Nephron progenitor cell (in vitro differentiated cells): ENCODE measurements at regions not wholly inside any gene's neighbourhood (a gene's known extent, or its start where the extent isn't known, plus 50 kb on each side); places are given as distances from the start of the nearest gene placed in this dataset.

Experiments
- DNase-seq: peaks from one replicate; pipeline ENCODE4 v3.0.0; 2021
- H3K27ac Mint-ChIP-seq: 2 replicates; pipeline ENCODE4 v1.8.0; 2021; ENCODE audit warnings: mild to moderate bottlenecking, moderate library complexity, mixed read lengths
- H3K27me3 Mint-ChIP-seq: 2 replicates; pipeline ENCODE4 v1.8.0; 2021; ENCODE audit warnings: mild to moderate bottlenecking, low read depth, mixed read lengths; ENCODE audit not compliant: poor library complexity
- H3K36me3 Mint-ChIP-seq: 2 replicates; pipeline ENCODE4 v1.8.0; 2021; ENCODE audit warnings: low read depth, mixed read lengths
- H3K4me1 Mint-ChIP-seq: 2 replicates; pipeline ENCODE4 v1.8.0; 2021; ENCODE audit warnings: mixed read lengths
- H3K4me3 Mint-ChIP-seq: 2 replicates; pipeline ENCODE4 v1.8.0; 2021; ENCODE audit warnings: mild to moderate bottlenecking, moderate library complexity, mixed read lengths
- H3K9me3 Mint-ChIP-seq: 2 replicates; pipeline ENCODE4 v1.8.0; 2021; ENCODE audit warnings: mild to moderate bottlenecking, moderate library complexity, mixed read lengths
- CTCF ChIP-seq: fragments of 200-600 bp; sonication (generic); IDR thresholded peaks from 2 replicates; pipeline ENCODE4 v1.5.0; 2021; ENCODE audit warnings: antibody characterized with exemption

GRCh38 chr7:33753881-33754525 lies 151.3 kb upstream of the BMPER start:
- Mint-ChIP-seq H3K27ac (peak overlapping the region; percentile 82), H3K36me3 (peaks cover 4% of the 10 kb centered on the region), H3K27me3 (peaks cover 7% of the 10 kb centered on the region), H3K9me3 (peaks cover 3% of the 10 kb centered on the region), H3K4me3 (no peak overlapping the region), H3K4me1 (peaks cover 56% of the 10 kb centered on the region)
- no peak for TF ChIP-seq CTCF
- no peak for DNase-seq

- no peak for DNase-seq
- Mint-ChIP-seq H3K36me3 (peaks cover 4% of the 10 kb centered on the region), H3K27ac (peak overlapping the region; percentile 94), H3K9me3 (no peaks in the 10 kb centered on the region), H3K27me3 (peaks cover 3% of the 10 kb centered on the region), H3K4me3 (no peak overlapping the region), H3K4me1 (peaks cover 65% of the 10 kb centered on the region)
- no peak for TF ChIP-seq CTCF
Observed at GRCh38 chr7:33754933-33755928, 150.1 kb upstream of the BMPER start.

- no peak overlapping the region for H3K4me3 Mint-ChIP-seq
- peaks cover 4% of the 10 kb centered on the region for H3K36me3 Mint-ChIP-seq
- TF ChIP-seq CTCF, result no peak
- H3K27me3 Mint-ChIP-seq, result peaks cover 3% of the 10 kb centered on the region
- H3K4me1 Mint-ChIP-seq, result peaks cover 68% of the 10 kb centered on the region
- no peak for DNase-seq
- H3K9me3 Mint-ChIP-seq, result no peaks in the 10 kb centered on the region
- peak overlapping the region; percentile 49 for H3K27ac Mint-ChIP-seq
Observed at GRCh38 chr7:33757050-33757449, 148.3 kb upstream of the BMPER start.

GRCh38 chr7:33757563-33758165 lies 147.7 kb upstream of the BMPER start:
- H3K27ac Mint-ChIP-seq, result no peak overlapping the region
- peaks cover 3% of the 10 kb centered on the region for H3K27me3 Mint-ChIP-seq
- TF ChIP-seq CTCF, result peak; percentile 62
- DNase-seq, result no peak
- H3K4me3 Mint-ChIP-seq, result no peak overlapping the region
- H3K4me1 Mint-ChIP-seq, result peaks cover 74% of the 10 kb centered on the region
- no peaks in the 10 kb centered on the region for H3K9me3 Mint-ChIP-seq
- H3K36me3 Mint-ChIP-seq, result peaks cover 4% of the 10 kb centered on the region

- Mint-ChIP-seq H3K4me3 (no peak overlapping the region), H3K4me1 (peaks cover 78% of the 10 kb centered on the region), H3K9me3 (no peaks in the 10 kb centered on the region), H3K36me3 (peaks cover 4% of the 10 kb centered on the region), H3K27ac (no peak overlapping the region), H3K27me3 (no peaks in the 10 kb centered on the region)
- no peak for DNase-seq
- no peak for TF ChIP-seq CTCF
Observed at GRCh38 chr7:33760146-33760545, 145.2 kb upstream of the BMPER start.
